ENCODE measurements at regions not wholly inside any gene's neighbourhood (a gene's known extent, or its start where the extent isn't known, plus 50 kb on each side); places are given as distances from the start of the nearest gene placed in this dataset.

DNA sequence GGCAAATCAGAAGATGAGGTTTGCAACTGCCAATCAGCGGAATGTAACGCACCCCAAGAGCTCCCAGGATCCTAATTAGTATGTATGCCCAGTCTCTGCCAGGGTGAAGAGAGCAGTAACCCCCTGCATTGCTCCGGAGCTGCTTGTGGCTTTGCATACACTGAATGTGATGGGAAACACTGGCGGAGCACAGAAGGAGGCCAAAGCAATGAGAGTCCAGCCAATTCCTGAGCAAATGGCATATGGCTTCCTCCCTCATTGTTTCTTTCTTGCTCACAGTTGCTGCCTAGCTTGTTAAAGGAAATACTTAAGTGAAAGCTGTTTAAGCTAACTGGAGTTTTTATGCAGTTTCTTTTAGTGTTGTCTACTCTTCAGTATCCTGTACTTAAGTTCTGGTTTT is 343.5 kb upstream of the NT5C1B start (continued):
- TF ChIP-seq, protein P1, sequence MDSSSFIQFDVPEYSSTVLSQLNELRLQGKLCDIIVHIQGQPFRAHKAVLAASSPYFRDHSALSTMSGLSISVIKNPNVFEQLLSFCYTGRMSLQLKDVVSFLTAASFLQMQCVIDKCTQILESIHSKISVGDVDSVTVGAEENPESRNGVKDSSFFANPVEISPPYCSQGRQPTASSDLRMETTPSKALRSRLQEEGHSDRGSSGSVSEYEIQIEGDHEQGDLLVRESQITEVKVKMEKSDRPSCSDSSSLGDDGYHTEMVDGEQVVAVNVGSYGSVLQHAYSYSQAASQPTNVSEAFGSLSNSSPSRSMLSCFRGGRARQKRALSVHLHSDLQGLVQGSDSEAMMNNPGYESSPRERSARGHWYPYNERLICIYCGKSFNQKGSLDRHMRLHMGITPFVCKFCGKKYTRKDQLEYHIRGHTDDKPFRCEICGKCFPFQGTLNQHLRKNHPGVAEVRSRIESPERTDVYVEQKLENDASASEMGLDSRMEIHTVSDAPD (CRISPR knock-in tag; IDR thresholded peaks at IDR 0.05) = no peak
- TF ChIP-seq ZNF484 (CRISPR knock-in tag; IDR thresholded peaks at IDR 0.05; ENCODE audit: borderline replicate concordance, low read depth) = no peak
- no peak for TF ChIP-seq TRIM24 (CRISPR knock-in tag; IDR thresholded peaks at IDR 0.05)
- no peak for TF ChIP-seq ZNF572 (CRISPR knock-in tag; IDR thresholded peaks at IDR 0.05)
- TF ChIP-seq MATR3 (CRISPR knock-in tag; IDR thresholded peaks at IDR 0.05) = no peak
- no peak for TF ChIP-seq POLR2AphosphoS5 (IDR thresholded peaks at IDR 0.05; ENCODE audit: low read depth, low read length)
- no peak for TF ChIP-seq MTA1 (CRISPR knock-in tag; IDR thresholded peaks at IDR 0.05; ENCODE audit: borderline replicate concordance)

- no peaks in the 10 kb centered on the region for H3K36me3 ChIP-seq (replicated peaks in 1 of 2; ENCODE audit: control insufficient read depth in 1 of 2, insufficient read depth in 2 of 2, low read length in 2 of 2)
- TF ChIP-seq, protein P2, sequence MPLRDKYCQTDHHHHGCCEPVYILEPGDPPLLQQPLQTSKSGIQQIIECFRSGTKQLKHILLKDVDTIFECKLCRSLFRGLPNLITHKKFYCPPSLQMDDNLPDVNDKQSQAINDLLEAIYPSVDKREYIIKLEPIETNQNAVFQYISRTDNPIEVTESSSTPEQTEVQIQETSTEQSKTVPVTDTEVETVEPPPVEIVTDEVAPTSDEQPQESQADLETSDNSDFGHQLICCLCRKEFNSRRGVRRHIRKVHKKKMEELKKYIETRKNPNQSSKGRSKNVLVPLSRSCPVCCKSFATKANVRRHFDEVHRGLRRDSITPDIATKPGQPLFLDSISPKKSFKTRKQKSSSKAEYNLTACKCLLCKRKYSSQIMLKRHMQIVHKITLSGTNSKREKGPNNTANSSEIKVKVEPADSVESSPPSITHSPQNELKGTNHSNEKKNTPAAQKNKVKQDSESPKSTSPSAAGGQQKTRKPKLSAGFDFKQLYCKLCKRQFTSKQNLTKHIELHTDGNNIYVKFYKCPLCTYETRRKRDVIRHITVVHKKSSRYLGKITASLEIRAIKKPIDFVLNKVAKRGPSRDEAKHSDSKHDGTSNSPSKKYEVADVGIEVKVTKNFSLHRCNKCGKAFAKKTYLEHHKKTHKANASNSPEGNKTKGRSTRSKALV (CRISPR knock-in tag; IDR thresholded peaks at IDR 0.05) = no peak
- TF ChIP-seq HMG20B (CRISPR knock-in tag; conservative IDR thresholded peaks at IDR 0.05) = no peak
- TF ChIP-seq, protein P3, sequence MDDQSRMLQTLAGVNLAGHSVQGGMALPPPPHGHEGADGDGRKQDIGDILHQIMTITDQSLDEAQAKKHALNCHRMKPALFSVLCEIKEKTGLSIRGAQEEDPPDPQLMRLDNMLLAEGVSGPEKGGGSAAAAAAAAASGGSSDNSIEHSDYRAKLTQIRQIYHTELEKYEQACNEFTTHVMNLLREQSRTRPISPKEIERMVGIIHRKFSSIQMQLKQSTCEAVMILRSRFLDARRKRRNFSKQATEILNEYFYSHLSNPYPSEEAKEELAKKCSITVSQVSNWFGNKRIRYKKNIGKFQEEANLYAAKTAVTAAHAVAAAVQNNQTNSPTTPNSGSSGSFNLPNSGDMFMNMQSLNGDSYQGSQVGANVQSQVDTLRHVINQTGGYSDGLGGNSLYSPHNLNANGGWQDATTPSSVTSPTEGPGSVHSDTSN (CRISPR knock-in tag; IDR thresholded peaks at IDR 0.05; ENCODE audit: borderline replicate concordance) = no peak
- no peak for TF ChIP-seq DR1 (CRISPR knock-in tag; IDR thresholded peaks at IDR 0.05)
- no peak for TF ChIP-seq KDM3A (CRISPR knock-in tag; IDR thresholded peaks at IDR 0.05; ENCODE audit: low read depth)
- no peak for TF ChIP-seq ZNF30 (CRISPR knock-in tag; IDR thresholded peaks at IDR 0.05)
- no peak for TF ChIP-seq ZNF589 (CRISPR knock-in tag; conservative IDR thresholded peaks at IDR 0.05)
- no peak for TF ChIP-seq ETV5 (CRISPR knock-in tag; IDR thresholded peaks at IDR 0.05; ENCODE audit: borderline replicate concordance)
- no peaks in the 10 kb centered on the region for H3K27me3 ChIP-seq (ENCODE audit: control insufficient read depth in 1 of 2, insufficient read depth in 2 of 2, low read length in 2 of 2)
- H3K4me3 ChIP-seq (replicated peaks in 1 of 3; ENCODE audit: insufficient read depth in 1 of 3, low read depth in 2 of 3, low read length in 3 of 3) = no peak overlapping the region
- no peaks in the 10 kb centered on the region for H4K20me1 ChIP-seq (ENCODE audit: insufficient read depth, low read length)
- WGBS (ENCODE audit: low lambda C conversion rate) = 72% methylated on average over 6 of the region's 6 CpGs
- POLR2A ChIA-PET = no interaction called here
- CTCF ChIA-PET (ENCODE audit: low intra/inter-chr PET ratio, low total read pairs) = no interaction called here
- BruUV-seq (replicated peaks) = no TSS peak
- H3K9me3 ChIP-seq (ENCODE audit: low read length) = peaks cover 8% of the 10 kb centered on the region; the same call in 1 of the 2 replicates
- no peaks in the 10 kb centered on the region for H3K79me2 ChIP-seq (ENCODE audit: insufficient read depth, low read length)
- ATAC-seq (no peak), DNase-seq (ENCODE audit: low spot score) (no peak), FAIRE-seq (no peak)
- intact Hi-C loops (cut with micrococcal nuclease; ENCODE audit: unreplicated experiment) = no loop called here
- H3K27ac ChIP-seq (ENCODE audit: extremely low read length, insufficient read depth, low read length) = no peak overlapping the region
- peaks cover 11% of the 10 kb centered on the region for H3K4me1 ChIP-seq (ENCODE audit: insufficient read depth, low read length)
- in situ Hi-C loops (cut with HindIII; ENCODE audit: extremely low pct_ligation_motif_present, low pct_unique_long_range_greater_than_20kb) = no loop called here
- no peak overlapping the region for H2AFZ ChIP-seq (ENCODE audit: low read length)
- H3K4me2 ChIP-seq (ENCODE audit: low read depth, low read length) = no peak overlapping the region
- no peak overlapping the region for H3K9ac ChIP-seq (ENCODE audit: insufficient read depth, low read depth, low read length)
Observed at GRCh38 chr2:18930971-18931370, 341.6 kb upstream of the NT5C1B start.
